HEK293 (cell line): ENCODE measurements at regions not wholly inside any gene's neighbourhood (a gene's known extent, or its start where the extent isn't known, plus 50 kb on each side); places are given as distances from the start of the nearest gene placed in this dataset.

Experiments used
- CTCF ChIA-PET: fragments of 350-600 bp; formaldehyde crosslinking; extraction: SDS; loops from one replicate; lab custom pipeline; 2021; ENCODE audit warnings: antibody characterized with exemption; lab: Yijun Ruan, JAX
- POLR2A ChIA-PET: fragments of 300-600 bp; formaldehyde crosslinking; extraction: SDS; loops from one replicate; lab custom pipeline; 2020; ENCODE audit warnings: antibody characterized with exemption, inconsistent platforms; lab: Yijun Ruan, JAX
- H3K27ac ChIP-seq: fragments of 200-500 bp; sonication (Bioruptor generic); 2 replicates; pipeline ENCODE4 v1.5.1; 2014; ENCODE audit warnings: low read depth, low read length, control low read depth, inconsistent platforms; ENCODE audit errors: extremely low read depth
- H3K36me3 ChIP-seq, 2 experiments: fragments of 200-500 bp in 1 of 2; sonication (Bioruptor generic) in 1 of 2; 1 replicate in 1 of 2; 2 replicates in 1 of 2; pipeline ENCODE4 v1.5.1; 2014 to 2017; ENCODE audit warnings: inconsistent platforms in 2 of 2, low read length in 2 of 2; ENCODE audit not compliant: control insufficient read depth in 2 of 2, insufficient read depth in 1 of 2
- H3K4me1 ChIP-seq: fragments of 200-500 bp; sonication (Bioruptor generic); 2 replicates; pipeline ENCODE4 v1.5.1; 2014; ENCODE audit warnings: mild to moderate bottlenecking, low read length, inconsistent platforms; ENCODE audit not compliant: control insufficient read depth, insufficient read depth
- H3K4me3 ChIP-seq: 2 replicates; pipeline ENCODE4 v1.5.1; 2011; ENCODE audit warnings: low read depth, mild to moderate bottlenecking, control low read depth, low read length, moderate library complexity
- H3K9me3 ChIP-seq: fragments of 200-500 bp; sonication (Bioruptor generic); 2 replicates; pipeline ENCODE4 v1.5.1; 2014; ENCODE audit warnings: low read depth, low read length, inconsistent platforms; ENCODE audit not compliant: control insufficient read depth, insufficient read depth
- BCL11A ChIP-seq: fragments of 450-650 bp; formaldehyde crosslinking; IDR thresholded peaks from 2 replicates; pipeline ENCODE4 v1.5.1; 2016; ENCODE audit warnings: low read depth, missing biosample characterization, missing genetic modification characterization
- EGR2 ChIP-seq: fragments of 450-650 bp; formaldehyde crosslinking; IDR thresholded peaks from 2 replicates; pipeline ENCODE4 v1.5.1; 2016; ENCODE audit warnings: low read depth, missing biosample characterization, missing genetic modification characterization
- IKZF3 ChIP-seq: fragments of 450-650 bp; IDR thresholded peaks from 2 replicates; pipeline ENCODE4 v1.5.0; 2018; ENCODE audit warnings: missing biosample characterization, mild to moderate bottlenecking, missing genetic modification characterization, moderate library complexity
- PRDM6 ChIP-seq: fragments of 450-650 bp; formaldehyde crosslinking; IDR thresholded peaks from 2 replicates; pipeline ENCODE4 v1.5.1; 2017; ENCODE audit warnings: missing biosample characterization, missing genetic modification characterization
- REPIN1 ChIP-seq: fragments of 450-650 bp; formaldehyde crosslinking; IDR thresholded peaks from 2 replicates; pipeline ENCODE4 v1.5.1; 2017; ENCODE audit warnings: missing biosample characterization, missing genetic modification characterization, low read depth
- SP2 ChIP-seq: fragments of 450-650 bp; formaldehyde crosslinking; IDR thresholded peaks from 2 replicates; pipeline ENCODE4 v1.5.1; 2016; ENCODE audit warnings: missing biosample characterization, missing genetic modification characterization
- ZBTB20 ChIP-seq: fragments of 450-650 bp; formaldehyde crosslinking; IDR thresholded peaks from 2 replicates; pipeline ENCODE4 v1.5.1; 2016; ENCODE audit warnings: missing biosample characterization, missing genetic modification characterization
- ZBTB6 ChIP-seq: fragments of 450-650 bp; formaldehyde crosslinking; IDR thresholded peaks from 2 replicates; pipeline ENCODE4 v1.5.1; 2017; ENCODE audit warnings: missing biosample characterization, missing genetic modification characterization
- ZFP41 ChIP-seq: fragments of 450-650 bp; formaldehyde crosslinking; IDR thresholded peaks from 2 replicates; pipeline ENCODE4 v1.5.1; 2016; ENCODE audit warnings: missing biosample characterization, missing genetic modification characterization, borderline replicate concordance
- ZNF10 ChIP-seq: fragments of 450-650 bp; formaldehyde crosslinking; IDR thresholded peaks from 2 replicates; pipeline ENCODE4 v1.5.1; 2017; ENCODE audit warnings: missing biosample characterization, missing genetic modification characterization
- ZNF266 ChIP-seq: fragments of 450-650 bp; formaldehyde crosslinking; IDR thresholded peaks from 2 replicates; pipeline ENCODE4 v1.5.1; 2016; ENCODE audit warnings: missing biosample characterization, missing genetic modification characterization, low read depth
- ZNF354C ChIP-seq: fragments of 450-650 bp; formaldehyde crosslinking; IDR thresholded peaks from 2 replicates; pipeline ENCODE4 v1.5.1; 2016; ENCODE audit warnings: missing biosample characterization, missing genetic modification characterization, low read depth, borderline replicate concordance
- ZNF391 ChIP-seq: fragments of 450-650 bp; formaldehyde crosslinking; IDR thresholded peaks from 2 replicates; pipeline ENCODE4 v1.5.1; 2016; ENCODE audit warnings: low read depth, missing biosample characterization, missing genetic modification characterization, borderline replicate concordance
- ZNF404 ChIP-seq: fragments of 450-650 bp; formaldehyde crosslinking; IDR thresholded peaks from 2 replicates; pipeline ENCODE4 v1.5.1; 2017; ENCODE audit warnings: missing biosample characterization, missing genetic modification characterization
- ZNF555 ChIP-seq: fragments of 450-650 bp; formaldehyde crosslinking; conservative IDR thresholded peaks from 2 replicates; pipeline ENCODE4 v1.5.1; 2017; ENCODE audit warnings: missing biosample characterization, mild to moderate bottlenecking, missing genetic modification characterization, inconsistent platforms
- ZNF585B ChIP-seq: fragments of 450-650 bp; formaldehyde crosslinking; IDR thresholded peaks from 2 replicates; pipeline ENCODE4 v1.5.1; 2016; ENCODE audit warnings: missing biosample characterization, missing genetic modification characterization
- ZNF658 ChIP-seq: fragments of 450-650 bp; formaldehyde crosslinking; IDR thresholded peaks from 2 replicates; pipeline ENCODE4; 2016; ENCODE audit warnings: missing biosample characterization, missing genetic modification characterization
- ZNF776 ChIP-seq: fragments of 450-650 bp; formaldehyde crosslinking; IDR thresholded peaks from 2 replicates; pipeline ENCODE4 v1.5.0; 2017; ENCODE audit warnings: missing biosample characterization, missing genetic modification characterization, borderline replicate concordance
- ZNF843 ChIP-seq: fragments of 450-650 bp; formaldehyde crosslinking; IDR thresholded peaks from 2 replicates; pipeline ENCODE4 v1.5.1; 2016; ENCODE audit warnings: missing biosample characterization, missing genetic modification characterization
- ZSCAN4 ChIP-seq: fragments of 450-650 bp; formaldehyde crosslinking; IDR thresholded peaks from 2 replicates; pipeline ENCODE4 v1.5.1; 2017; ENCODE audit warnings: missing biosample characterization, missing genetic modification characterization
- TF ChIP-seq, protein P1 (sequence below): fragments of 450-650 bp; formaldehyde crosslinking; IDR thresholded peaks from 2 replicates; pipeline ENCODE4 v1.5.1; 2016; ENCODE audit warnings: missing biosample characterization, missing genetic modification characterization
- TF ChIP-seq, protein P2 (sequence below): fragments of 450-650 bp; formaldehyde crosslinking; IDR thresholded peaks from 2 replicates; pipeline ENCODE4 v1.5.1; 2017; ENCODE audit warnings: missing biosample characterization, missing genetic modification characterization
- TF ChIP-seq, protein P3 (sequence below): IDR thresholded peaks from 2 replicates; pipeline ENCODE4 v1.6.1; 2011; ENCODE audit warnings: mild to moderate bottlenecking, low read depth, low read length, borderline replicate concordance
- TF ChIP-seq, protein P4 (sequence below): fragments of 450-650 bp; formaldehyde crosslinking; IDR thresholded peaks from 2 replicates; pipeline ENCODE4 v1.5.1; 2016; ENCODE audit warnings: missing biosample characterization, missing genetic modification characterization

- H3K4me1 ChIP-seq = no peaks in the 10 kb centered on the region
- CTCF ChIA-PET = interaction anchor here (0.5 kb wide), 1 partner anchor 1515 kb away, joined by 3 read pairs; no protein-coding TSS in a partner anchor
- POLR2A ChIA-PET = no interaction called here
- no peak overlapping the region for H3K4me3 ChIP-seq
- H3K9me3 ChIP-seq = no peaks in the 10 kb centered on the region
- TF ChIP-seq ZNF354C (tag by site-specific recombination) = no peak
- TF ChIP-seq ZNF10 = no peak
- TF ChIP-seq ZSCAN4 = no peak
- TF ChIP-seq, protein P1, sequence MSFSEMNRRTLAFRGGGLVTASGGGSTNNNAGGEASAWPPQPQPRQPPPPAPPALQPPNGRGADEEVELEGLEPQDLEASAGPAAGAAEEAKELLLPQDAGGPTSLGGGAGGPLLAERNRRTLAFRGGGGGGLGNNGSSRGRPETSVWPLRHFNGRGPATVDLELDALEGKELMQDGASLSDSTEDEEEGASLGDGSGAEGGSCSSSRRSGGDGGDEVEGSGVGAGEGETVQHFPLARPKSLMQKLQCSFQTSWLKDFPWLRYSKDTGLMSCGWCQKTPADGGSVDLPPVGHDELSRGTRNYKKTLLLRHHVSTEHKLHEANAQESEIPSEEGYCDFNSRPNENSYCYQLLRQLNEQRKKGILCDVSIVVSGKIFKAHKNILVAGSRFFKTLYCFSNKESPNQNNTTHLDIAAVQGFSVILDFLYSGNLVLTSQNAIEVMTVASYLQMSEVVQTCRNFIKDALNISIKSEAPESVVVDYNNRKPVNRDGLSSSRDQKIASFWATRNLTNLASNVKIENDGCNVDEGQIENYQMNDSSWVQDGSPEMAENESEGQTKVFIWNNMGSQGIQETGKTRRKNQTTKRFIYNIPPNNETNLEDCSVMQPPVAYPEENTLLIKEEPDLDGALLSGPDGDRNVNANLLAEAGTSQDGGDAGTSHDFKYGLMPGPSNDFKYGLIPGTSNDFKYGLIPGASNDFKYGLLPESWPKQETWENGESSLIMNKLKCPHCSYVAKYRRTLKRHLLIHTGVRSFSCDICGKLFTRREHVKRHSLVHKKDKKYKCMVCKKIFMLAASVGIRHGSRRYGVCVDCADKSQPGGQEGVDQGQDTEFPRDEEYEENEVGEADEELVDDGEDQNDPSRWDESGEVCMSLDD = no peak
- TF ChIP-seq SP2 (tag by site-specific recombination) = no peak
- TF ChIP-seq ZFP41 = no peak
- no peak for TF ChIP-seq ZNF266
- TF ChIP-seq ZNF658 (tag by site-specific recombination) = no peak
- no peak for TF ChIP-seq ZNF843 (tag by site-specific recombination)
- TF ChIP-seq EGR2 (tag by site-specific recombination) = no peak
- H3K36me3 ChIP-seq = no peaks in the 10 kb centered on the region
- no peak overlapping the region for H3K27ac ChIP-seq
Measured at GRCh38 chr3:77795013-77795412, 755.1 kb downstream of the ROBO2 start.

DNA sequence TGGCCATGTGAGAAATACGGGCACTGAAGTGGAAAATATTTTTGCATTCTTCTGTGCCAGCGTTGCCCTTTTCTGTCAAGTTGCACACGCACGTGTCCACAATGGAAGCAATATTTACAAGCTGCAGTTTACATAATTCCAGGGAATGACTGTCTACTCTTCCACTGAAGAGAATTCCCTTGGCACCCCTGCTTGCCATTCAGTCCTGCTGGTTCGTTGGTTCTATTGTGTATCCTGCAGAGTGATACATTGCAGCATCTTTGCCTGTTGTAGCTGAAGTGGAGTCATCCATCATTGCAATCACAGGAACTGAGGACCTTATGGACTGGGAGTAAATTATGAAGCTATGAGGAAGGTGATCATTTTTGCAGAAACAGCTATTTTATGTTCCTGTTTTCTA, 759.4 kb downstream of the ROBO2 start:
- no peaks in the 10 kb centered on the region for H3K4me1 ChIP-seq
- no peak overlapping the region for H3K4me3 ChIP-seq
- no peaks in the 10 kb centered on the region for H3K36me3 ChIP-seq
- H3K9me3 ChIP-seq = no peaks in the 10 kb centered on the region
- no peak overlapping the region for H3K27ac ChIP-seq
- TF ChIP-seq, protein P2, sequence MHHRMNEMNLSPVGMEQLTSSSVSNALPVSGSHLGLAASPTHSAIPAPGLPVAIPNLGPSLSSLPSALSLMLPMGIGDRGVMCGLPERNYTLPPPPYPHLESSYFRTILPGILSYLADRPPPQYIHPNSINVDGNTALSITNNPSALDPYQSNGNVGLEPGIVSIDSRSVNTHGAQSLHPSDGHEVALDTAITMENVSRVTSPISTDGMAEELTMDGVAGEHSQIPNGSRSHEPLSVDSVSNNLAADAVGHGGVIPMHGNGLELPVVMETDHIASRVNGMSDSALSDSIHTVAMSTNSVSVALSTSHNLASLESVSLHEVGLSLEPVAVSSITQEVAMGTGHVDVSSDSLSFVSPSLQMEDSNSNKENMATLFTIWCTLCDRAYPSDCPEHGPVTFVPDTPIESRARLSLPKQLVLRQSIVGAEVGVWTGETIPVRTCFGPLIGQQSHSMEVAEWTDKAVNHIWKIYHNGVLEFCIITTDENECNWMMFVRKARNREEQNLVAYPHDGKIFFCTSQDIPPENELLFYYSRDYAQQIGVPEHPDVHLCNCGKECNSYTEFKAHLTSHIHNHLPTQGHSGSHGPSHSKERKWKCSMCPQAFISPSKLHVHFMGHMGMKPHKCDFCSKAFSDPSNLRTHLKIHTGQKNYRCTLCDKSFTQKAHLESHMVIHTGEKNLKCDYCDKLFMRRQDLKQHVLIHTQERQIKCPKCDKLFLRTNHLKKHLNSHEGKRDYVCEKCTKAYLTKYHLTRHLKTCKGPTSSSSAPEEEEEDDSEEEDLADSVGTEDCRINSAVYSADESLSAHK (tag by site-specific recombination) = no peak
- no peak for TF ChIP-seq ZNF585B (tag by site-specific recombination)
- no peak for TF ChIP-seq REPIN1 (tag by site-specific recombination)
- no peak for TF ChIP-seq PRDM6 (tag by site-specific recombination)
- no peak for TF ChIP-seq ZBTB6 (tag by site-specific recombination)
- no peak for TF ChIP-seq ZNF776 (tag by site-specific recombination)
- TF ChIP-seq, protein P3, sequence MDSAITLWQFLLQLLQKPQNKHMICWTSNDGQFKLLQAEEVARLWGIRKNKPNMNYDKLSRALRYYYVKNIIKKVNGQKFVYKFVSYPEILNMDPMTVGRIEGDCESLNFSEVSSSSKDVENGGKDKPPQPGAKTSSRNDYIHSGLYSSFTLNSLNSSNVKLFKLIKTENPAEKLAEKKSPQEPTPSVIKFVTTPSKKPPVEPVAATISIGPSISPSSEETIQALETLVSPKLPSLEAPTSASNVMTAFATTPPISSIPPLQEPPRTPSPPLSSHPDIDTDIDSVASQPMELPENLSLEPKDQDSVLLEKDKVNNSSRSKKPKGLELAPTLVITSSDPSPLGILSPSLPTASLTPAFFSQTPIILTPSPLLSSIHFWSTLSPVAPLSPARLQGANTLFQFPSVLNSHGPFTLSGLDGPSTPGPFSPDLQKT = no peak
- TF ChIP-seq, protein P4, sequence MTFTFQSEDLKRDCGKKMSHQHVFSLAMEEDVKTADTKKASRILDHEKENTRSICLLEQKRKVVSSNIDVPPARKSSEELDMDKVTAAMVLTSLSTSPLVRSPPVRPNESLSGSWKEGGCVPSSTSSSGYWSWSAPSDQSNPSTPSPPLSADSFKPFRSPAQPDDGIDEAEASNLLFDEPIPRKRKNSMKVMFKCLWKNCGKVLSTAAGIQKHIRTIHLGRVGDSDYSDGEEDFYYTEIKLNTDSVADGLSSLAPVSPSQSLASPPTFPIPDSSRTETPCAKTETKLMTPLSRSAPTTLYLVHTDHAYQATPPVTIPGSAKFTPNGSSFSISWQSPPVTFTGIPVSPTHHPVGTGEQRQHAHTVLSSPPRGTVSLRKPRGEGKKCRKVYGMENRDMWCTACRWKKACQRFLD (tag by site-specific recombination) = no peak
- TF ChIP-seq ZNF391 = no peak
- no peak for TF ChIP-seq ZNF404 (tag by site-specific recombination)
- no peak for TF ChIP-seq IKZF3 (tag by site-specific recombination)
- no peak for TF ChIP-seq BCL11A (tag by site-specific recombination)
- no peak for TF ChIP-seq ZBTB20 (tag by site-specific recombination)
- TF ChIP-seq ZNF555 (tag by site-specific recombination) = no peak
- POLR2A ChIA-PET = no interaction called here
- CTCF ChIA-PET = no interaction called here
